ENCODE measurements at regions not wholly inside any gene's neighbourhood (a gene's known extent, or its start where the extent isn't known, plus 50 kb on each side); places are given as distances from the start of the nearest gene placed in this dataset.

GRCh38 chr3:168396861-168397260, 301.1 kb upstream of the GOLIM4 start:
- no peak overlapping the region for H3K27ac ChIP-seq
- TF ChIP-seq CTCF (conservative IDR thresholded peaks at IDR 0.05): no peak

- no peak for TF ChIP-seq CTCF (conservative IDR thresholded peaks at IDR 0.05)
- H3K27ac ChIP-seq: no peak overlapping the region
Observed at GRCh38 chr3:168395551-168395950, 299.8 kb upstream of the GOLIM4 start.

- TF ChIP-seq CTCF (conservative IDR thresholded peaks at IDR 0.05): no peak
- H3K27ac ChIP-seq: no peak overlapping the region
Observed at GRCh38 chr3:168394439-168394838, 298.7 kb upstream of the GOLIM4 start.

GRCh38 chr3:168386301-168386700, 290.6 kb upstream of the GOLIM4 start:
- H3K27ac ChIP-seq: no peak overlapping the region
- no peak for TF ChIP-seq CTCF (conservative IDR thresholded peaks at IDR 0.05)

- no peak for TF ChIP-seq CTCF (conservative IDR thresholded peaks at IDR 0.05)
Observed at GRCh38 chr3:168384990-168385389, 289.3 kb upstream of the GOLIM4 start.

GRCh38 chr3:168383573-168383972, 287.8 kb upstream of the GOLIM4 start:
- no peak for TF ChIP-seq CTCF (conservative IDR thresholded peaks at IDR 0.05)

More at GRCh38 chr3:168384990-168385389, 289.3 kb upstream of the GOLIM4 start:
- no peak overlapping the region for H3K27ac ChIP-seq

GRCh38 chr3:168371846-168372245, 276.1 kb upstream of the GOLIM4 start:
- no peak for TF ChIP-seq CTCF (conservative IDR thresholded peaks at IDR 0.05)
- no peak overlapping the region for H3K27ac ChIP-seq

More at GRCh38 chr3:168383573-168383972, 287.8 kb upstream of the GOLIM4 start:
- no peak overlapping the region for H3K27ac ChIP-seq

GRCh38 chr3:168364967-168365366, 269.2 kb upstream of the GOLIM4 start:
- H3K27ac ChIP-seq: no peak overlapping the region
- TF ChIP-seq CTCF (conservative IDR thresholded peaks at IDR 0.05): no peak
